Endothelial cell of umbilical vein (primary cell): ENCODE measurements at regions not wholly inside any gene's neighbourhood (a gene's known extent, or its start where the extent isn't known, plus 50 kb on each side); places are given as distances from the start of the nearest gene placed in this dataset.

Experiments used
- BruUV-seq: library from RNA; stranded (reverse); fragments of 400-500 nt; replicated peaks from 2 replicates; lab custom pipeline; 2021; lab: Mats Ljungman, UMichigan
- CTCF ChIA-PET: fragments of 300-600, 350-600 bp; sonication (Branson Sonifier 250); formaldehyde crosslinking; loops from one replicate; lab custom pipeline; 2021; ENCODE audit warnings: antibody characterized with exemption, inconsistent platforms; lab: Charles Lee
- POLR2A ChIA-PET: fragments of 300-600, 350-600 bp; sonication (Branson Sonifier 250); formaldehyde crosslinking; loops from one replicate; lab custom pipeline; 2021; ENCODE audit warnings: antibody characterized with exemption, inconsistent platforms; lab: Charles Lee
- DNase-seq: peaks from one replicate; pipeline ENCODE4 v3.0.0-alpha.2; 2011; ENCODE audit warnings: low read depth, low spot score
- FAIRE-seq: peaks from 2 replicates; lab custom pipeline; 2011; peaks lifted over from hg19 to GRCh38; lab: Jason Lieb, UNC
- H2AFZ ChIP-seq: 2 replicates; pipeline ENCODE4 v1.6.0; 2012; ENCODE audit warnings: low read depth, low read length, control low read depth, inconsistent platforms
- H3K27ac ChIP-seq: 2 replicates; pipeline ENCODE4 v1.5.1; 2011; ENCODE audit warnings: low read depth, mild to moderate bottlenecking, control low read depth, low read length, moderate library complexity; ENCODE audit not compliant: insufficient read depth
- H3K27me3 ChIP-seq, 2 experiments: 2 replicates each; pipeline versions ENCODE4 v1.6.0 to v1.6.1; 2011; ENCODE audit warnings: low read length in 2 of 2, mixed read lengths in 1 of 2; ENCODE audit not compliant: control insufficient read depth in 2 of 2, insufficient read depth in 2 of 2
- H3K36me3 ChIP-seq, 2 experiments: 2 replicates in 1 of 2; 3 replicates in 1 of 2; pipeline ENCODE4 v1.5.1; 2011; ENCODE audit warnings: low read length in 2 of 2, mild to moderate bottlenecking in 1 of 2, moderate library complexity in 1 of 2; ENCODE audit not compliant: control insufficient read depth in 2 of 2, insufficient read depth in 2 of 2; ENCODE audit errors: extremely low read depth in 1 of 2
- H3K4me1 ChIP-seq: 3 replicates; pipeline ENCODE4 v1.5.1; 2011; ENCODE audit warnings: mild to moderate bottlenecking, low read length; ENCODE audit not compliant: control insufficient read depth, insufficient read depth; ENCODE audit errors: extremely low read depth
- H3K4me2 ChIP-seq: 2 replicates; pipeline ENCODE4 v1.6.1; 2011; ENCODE audit warnings: low read length, control low read depth, mixed read lengths; ENCODE audit not compliant: insufficient read depth
- H3K4me3 ChIP-seq, 3 experiments: fragments of 200-600 bp in 1 of 3; sonication (generic), shearing (Covaris generic) in 1 of 3; replicated peaks in 1 of 3; 2 replicates each; pipeline ENCODE4 v1.5.1; 2011 to 2016; ENCODE audit warnings: control low read depth in 3 of 3, low read length in 3 of 3, mild to moderate bottlenecking in 2 of 3, inconsistent platforms in 1 of 3, low read depth in 1 of 3, moderate library complexity in 1 of 3; ENCODE audit not compliant: insufficient read depth in 1 of 3
- H3K79me2 ChIP-seq: 2 replicates; pipeline ENCODE4 v1.6.0; 2012; ENCODE audit warnings: low read length, inconsistent platforms; ENCODE audit not compliant: control insufficient read depth, insufficient read depth
- H3K9ac ChIP-seq: replicated peaks from 2 replicates; pipeline ENCODE3; 2011; ENCODE audit warnings: low read length, control low read depth; ENCODE audit not compliant: insufficient read depth; ENCODE audit errors: extremely low read depth
- H3K9me1 ChIP-seq: replicated peaks from 3 replicates; pipeline ENCODE4 v1.6.0; 2011; ENCODE audit warnings: mild to moderate bottlenecking, low read length; ENCODE audit not compliant: control insufficient read depth, insufficient read depth; ENCODE audit errors: extremely low read depth
- H3K9me3 ChIP-seq: replicated peaks from 2 replicates; pipeline ENCODE4 v1.5.1; 2012; ENCODE audit warnings: low read length, inconsistent platforms; ENCODE audit not compliant: control insufficient read depth, insufficient read depth
- H4K20me1 ChIP-seq: replicated peaks from 2 replicates; pipeline ENCODE3; 2011; ENCODE audit warnings: mild to moderate bottlenecking, low read length; ENCODE audit not compliant: control insufficient read depth, insufficient read depth; ENCODE audit errors: extremely low read depth
- CTCF ChIP-seq, 2 donors: IDR thresholded peaks; 1 replicate in 1 of 2; 2 replicates in 1 of 2; pipeline ENCODE4 v1.5.1; 2011; ENCODE audit warnings: low read length in 2 of 2, mild to moderate bottlenecking in 2 of 2, moderate library complexity in 2 of 2, control low read depth in 1 of 2, inconsistent platforms in 1 of 2, low read depth in 1 of 2; ENCODE audit not compliant: insufficient read depth in 1 of 2; ENCODE audit errors: extremely low read depth in 1 of 2
- EZH2 ChIP-seq: IDR thresholded peaks from 2 replicates; pipeline ENCODE4 v1.6.1; 2012; ENCODE audit warnings: borderline replicate concordance, low read depth, mild to moderate bottlenecking, moderate library complexity, low read length, inconsistent platforms; ENCODE audit not compliant: severe bottlenecking
- FOS ChIP-seq: IDR thresholded peaks from 2 replicates; pipeline ENCODE4 v1.6.1; 2011; ENCODE audit warnings: mild to moderate bottlenecking, low read length, moderate library complexity, borderline replicate concordance; ENCODE audit not compliant: insufficient read depth
- GATA2 ChIP-seq: IDR thresholded peaks from 2 replicates; pipeline ENCODE4 v1.7.0; 2011; ENCODE audit warnings: low read depth, mild to moderate bottlenecking, moderate library complexity, mixed read lengths, low read length; ENCODE audit not compliant: insufficient read length, insufficient read depth
- JUN ChIP-seq: IDR thresholded peaks from 2 replicates; pipeline ENCODE4 v1.6.1; 2011; ENCODE audit warnings: borderline replicate concordance, low read depth; ENCODE audit not compliant: insufficient read length, insufficient read depth
- MAX ChIP-seq: IDR thresholded peaks from 2 replicates; pipeline ENCODE4 v1.6.1; 2011; ENCODE audit not compliant: insufficient read depth, insufficient read length
- MYC ChIP-seq: IDR thresholded peaks from one replicate; pipeline ENCODE4 v1.6.1; 2011; ENCODE audit warnings: mild to moderate bottlenecking, low read depth, low read length
- POLR2A ChIP-seq: IDR thresholded peaks from 2 replicates; pipeline ENCODE4 v1.6.1; 2012; ENCODE audit warnings: low read depth, mild to moderate bottlenecking, control low read depth, low read length
- POLR2AphosphoS5 ChIP-seq: IDR thresholded peaks from 2 replicates; pipeline ENCODE4 v1.6.1; 2012; ENCODE audit warnings: low read depth, mild to moderate bottlenecking, control low read depth, low read length, moderate library complexity; ENCODE audit not compliant: insufficient read depth
- dilution Hi-C: fragments of 300-500 bp; cut with MboI; formaldehyde crosslinking; loops from one replicate; pipeline ENCODE4 v1.15.0; 2019; ENCODE audit warnings: low sequenced_read_pairs; ENCODE audit not compliant: extremely low pct_ligation_motif_present
- intact Hi-C: fragments of 100-400 bp; cut with micrococcal nuclease; formaldehyde crosslinking; loops from one replicate; pipeline ENCODE4 v1.10.0; 2022

GRCh38 chrX:13939741-13940597 lies 89.7 kb downstream of the GEMIN8 start:
- intact Hi-C loops (no loop called here), dilution Hi-C loops (no loop called here)
- no peaks in the 10 kb centered on the region for H3K36me3 ChIP-seq
- DNase-seq = no peak
- no peak overlapping the region for H3K4me3 ChIP-seq
- no peak overlapping the region for H2AFZ ChIP-seq
- H3K27ac ChIP-seq = no peak overlapping the region
- CTCF ChIA-PET = no interaction called here
- no peaks in the 10 kb centered on the region for H4K20me1 ChIP-seq
- no peak overlapping the region for H3K9ac ChIP-seq
- BruUV-seq = no TSS peak
- no peak overlapping the region for H3K4me2 ChIP-seq
- POLR2A ChIA-PET = no interaction called here
- no peaks in the 10 kb centered on the region for H3K9me3 ChIP-seq
- TF ChIP-seq MAX = no peak
- no peak for TF ChIP-seq POLR2AphosphoS5
- no peak for TF ChIP-seq JUN
- TF ChIP-seq GATA2 = no peak
- TF ChIP-seq EZH2 = no peak
- no peak for TF ChIP-seq MYC
- TF ChIP-seq CTCF (IDR thresholded peaks at IDR 0.05; ENCODE audit: extremely low read depth in 1 of 2, insufficient read depth in 1 of 2, low read depth in 1 of 2, low read length in 2 of 2) = no peak
- TF ChIP-seq FOS = no peak
- no peak for TF ChIP-seq POLR2A
- peaks cover 11 to 24% of the 10 kb centered on the region in 2 experiments for H3K27me3 ChIP-seq
- no peaks in the 10 kb centered on the region for H3K79me2 ChIP-seq
- H3K4me1 ChIP-seq = no peaks in the 10 kb centered on the region
- H3K9me1 ChIP-seq = no peaks in the 10 kb centered on the region
- no peak for FAIRE-seq
